GM19372 (cell line): ENCODE measurements at regions not wholly inside any gene's neighbourhood (a gene's known extent, or its start where the extent isn't known, plus 50 kb on each side); places are given as distances from the start of the nearest gene placed in this dataset.

Source experiments
- ATAC-seq: cut with Tn5 transposase; IDR thresholded peaks from one replicate; pipeline ENCODE4 v1.9.1; 2021; ENCODE audit warnings: mild to moderate bottlenecking, low read depth, moderate library complexity; ENCODE audit not compliant: unreplicated experiment

DNA sequence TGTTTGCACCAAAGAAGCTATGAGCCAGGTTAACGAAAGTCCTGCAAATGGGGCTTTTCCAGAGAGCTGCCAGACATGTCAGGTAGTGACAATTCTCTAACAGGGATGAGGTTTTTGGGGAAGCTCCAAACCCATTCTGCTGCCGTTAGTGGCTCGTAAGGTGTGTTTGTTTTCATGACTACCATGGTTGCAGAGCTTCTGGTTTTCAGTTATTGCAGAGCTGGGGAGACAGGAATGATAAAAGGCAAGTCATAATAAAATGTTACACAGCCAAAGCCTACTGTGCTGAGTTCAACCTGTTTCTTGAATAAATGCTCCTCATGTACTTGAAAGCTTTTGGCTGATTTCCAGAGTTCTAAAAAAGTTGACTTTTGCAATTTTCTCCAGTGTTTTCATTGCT is 209.2 kb upstream of the STK17B start:
- ATAC-seq: no peak

GRCh38 chr2:196381464-196381863 is 210.1 kb upstream of the STK17B start:
- ATAC-seq: no peak

- ATAC-seq: no peak
Measured at GRCh38 chr2:196383799-196384198, 212.4 kb upstream of the STK17B start.

DNA sequence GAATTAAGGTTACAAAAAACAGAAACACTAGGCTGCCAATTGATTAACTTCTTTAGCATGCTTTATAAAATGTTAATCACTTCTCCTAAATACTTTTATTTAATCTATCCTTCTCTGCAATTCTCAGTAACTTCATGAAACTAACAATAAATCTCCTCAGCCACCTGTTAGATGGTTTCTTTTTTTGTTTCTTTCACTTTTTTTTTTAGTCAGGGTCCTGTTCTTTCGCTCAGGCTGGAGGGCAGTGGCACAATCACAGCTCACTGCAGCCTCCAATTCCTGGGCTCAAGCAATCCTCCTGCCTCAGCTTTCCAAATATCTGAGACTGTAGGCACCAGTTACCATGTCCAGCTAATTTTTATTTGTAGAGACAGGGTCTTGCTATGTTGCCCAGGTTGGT is 213.4 kb upstream of the STK17B start:
- peak; percentile 48 for ATAC-seq

- ATAC-seq: no peak
Measured at GRCh38 chr2:196389670-196390069, 218.3 kb upstream of the STK17B start.

- ATAC-seq: no peak
Measured at GRCh38 chr2:196390243-196391148, 219.1 kb upstream of the STK17B start.

- ATAC-seq: no peak
Measured at GRCh38 chr2:196391149-196391479, 219.7 kb upstream of the STK17B start.

DNA sequence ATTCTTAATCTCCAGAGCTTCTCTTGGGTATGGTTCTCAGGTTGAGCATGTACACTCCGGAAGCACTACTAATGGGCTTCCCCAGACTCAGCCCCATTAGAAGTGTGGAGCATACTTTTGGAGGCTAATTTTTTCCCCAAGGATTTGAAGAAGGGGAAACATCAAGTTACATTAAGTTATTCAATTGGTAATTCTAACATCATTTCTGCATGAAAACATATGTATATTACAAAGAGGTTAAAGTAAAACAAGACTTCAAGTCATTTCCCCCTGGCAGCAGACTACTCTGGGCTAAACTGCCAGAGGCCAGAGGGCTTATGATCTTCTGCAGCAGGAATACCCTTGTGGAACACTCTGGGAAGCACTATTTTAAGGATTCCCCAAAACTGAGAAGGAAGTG is 227.7 kb upstream of the STK17B start:
- ATAC-seq: no peak

DNA sequence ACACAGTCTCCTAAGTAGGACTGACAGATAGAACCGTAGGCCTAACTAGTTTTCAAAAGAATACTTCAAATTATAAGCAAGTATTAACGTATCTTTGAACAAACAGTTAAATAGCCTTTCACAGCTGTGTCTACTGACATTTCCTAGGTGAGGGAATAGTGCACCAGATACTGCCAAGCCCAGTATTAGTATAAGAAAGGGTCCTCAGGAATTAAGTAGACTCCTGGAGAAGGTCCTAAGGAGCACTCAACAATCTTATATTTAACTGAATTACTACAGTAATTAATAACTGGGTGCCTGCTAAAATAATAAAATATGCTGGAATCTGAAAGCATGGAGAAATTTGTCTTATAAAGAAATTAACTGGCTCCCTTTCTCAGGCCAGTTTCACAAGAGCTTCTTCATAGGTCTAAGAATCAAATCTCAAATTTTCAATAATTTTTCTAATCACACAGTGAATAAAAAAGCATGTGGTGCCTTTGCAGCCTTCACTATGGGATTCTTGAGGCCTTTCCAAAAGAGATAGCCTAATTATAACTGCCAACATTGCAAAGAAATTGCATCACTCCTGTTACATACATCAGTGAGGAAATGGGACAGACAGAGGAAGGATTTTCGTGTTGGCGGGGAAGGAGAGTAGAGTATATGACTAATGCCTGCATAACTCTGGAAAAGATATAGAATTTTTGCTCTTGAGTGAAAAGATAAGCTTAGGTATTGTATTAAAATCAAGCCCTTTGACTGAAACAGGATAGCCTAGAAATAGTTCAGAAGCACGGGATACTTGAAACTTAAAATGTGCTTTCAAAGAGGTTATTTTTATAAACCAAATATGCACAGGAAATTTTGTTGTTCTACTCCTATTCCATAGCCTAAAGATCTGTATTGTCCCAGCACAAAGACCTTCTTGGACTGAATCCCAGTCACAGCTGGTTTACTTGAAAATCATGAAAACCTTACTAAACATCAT is 228.6 kb upstream of the STK17B start:
- ATAC-seq: no peak

DNA sequence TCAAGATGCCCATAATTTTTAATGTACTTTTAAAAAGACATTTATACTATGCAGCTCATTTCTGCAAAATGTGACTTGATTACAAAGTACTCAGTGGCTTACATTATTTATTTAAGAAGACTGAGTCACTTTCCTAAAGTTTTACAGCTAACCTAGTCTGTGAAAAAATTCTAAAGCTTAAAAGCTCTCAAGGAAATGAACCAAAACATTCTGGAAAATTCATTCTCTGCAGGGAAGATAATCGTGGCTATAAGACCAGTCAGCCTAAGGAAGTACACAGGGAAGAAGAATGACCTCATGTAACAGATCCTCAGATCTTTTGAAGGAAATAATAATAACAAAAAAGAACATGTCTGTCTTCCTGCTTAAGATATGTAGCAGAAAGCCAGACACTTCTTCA is 232.1 kb upstream of the STK17B start:
- no peak for ATAC-seq

DNA sequence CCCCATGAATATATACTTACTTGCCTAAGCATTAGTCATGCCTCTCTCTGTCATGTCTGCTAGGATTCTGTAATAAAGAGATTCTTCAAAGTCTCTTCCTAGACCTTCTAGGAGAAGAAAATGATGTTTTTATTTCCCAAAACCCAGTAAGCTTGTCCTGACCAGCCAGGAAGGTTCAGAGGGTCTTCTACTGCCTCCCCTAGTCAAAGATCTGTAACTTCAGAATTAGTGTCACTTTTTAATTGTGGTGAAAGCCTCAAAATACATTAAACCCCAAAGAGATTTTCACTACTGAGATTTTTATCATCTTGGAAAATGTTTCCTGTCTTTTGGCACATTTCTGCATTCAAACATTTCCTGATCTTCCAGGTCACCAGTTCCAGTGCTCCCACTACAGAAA is 232.9 kb upstream of the STK17B start:
- no peak for ATAC-seq

- ATAC-seq: no peak
Measured at GRCh38 chr2:196407675-196408264, 231.7 kb upstream of the CCDC150 start.

DNA sequence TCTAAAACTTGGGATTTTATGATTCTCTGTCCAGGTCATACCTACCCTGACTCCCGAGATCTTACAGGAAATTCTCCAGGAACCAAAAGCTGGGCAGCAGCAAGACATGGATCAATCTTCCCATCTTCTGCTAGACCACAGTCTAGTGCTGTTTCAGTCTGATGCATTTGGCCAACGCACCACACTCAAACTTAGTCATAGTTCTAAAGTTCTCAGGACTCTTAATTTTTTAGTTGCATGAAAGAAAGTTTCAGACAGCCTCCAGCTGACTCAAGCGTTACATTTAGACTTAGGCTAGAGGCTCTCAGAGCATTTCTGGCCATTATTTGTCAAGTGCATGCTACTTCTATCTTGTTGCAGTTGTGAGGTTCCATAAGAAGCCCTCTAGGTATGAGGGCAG is 230.1 kb upstream of the CCDC150 start:
- peak; percentile 28 for ATAC-seq

DNA sequence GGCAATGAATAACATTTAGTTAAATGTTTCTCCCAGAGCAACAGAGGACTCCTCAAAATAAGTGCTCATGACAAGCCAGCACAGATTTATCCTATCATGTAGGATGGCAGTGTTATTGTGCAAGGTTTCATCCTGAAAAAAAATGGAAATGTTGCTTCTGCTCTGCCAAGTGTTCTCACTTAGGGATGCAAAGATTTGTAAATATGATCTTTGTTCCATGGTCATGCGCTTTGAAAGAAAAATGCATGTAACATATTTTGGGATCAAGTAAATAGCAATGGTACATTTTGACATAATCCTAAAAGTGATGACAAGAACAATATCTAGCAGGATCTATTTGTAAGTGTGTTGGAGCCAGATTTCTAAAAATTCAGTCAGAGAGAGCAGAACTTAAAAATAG is 229.5 kb upstream of the CCDC150 start:
- no peak for ATAC-seq

DNA sequence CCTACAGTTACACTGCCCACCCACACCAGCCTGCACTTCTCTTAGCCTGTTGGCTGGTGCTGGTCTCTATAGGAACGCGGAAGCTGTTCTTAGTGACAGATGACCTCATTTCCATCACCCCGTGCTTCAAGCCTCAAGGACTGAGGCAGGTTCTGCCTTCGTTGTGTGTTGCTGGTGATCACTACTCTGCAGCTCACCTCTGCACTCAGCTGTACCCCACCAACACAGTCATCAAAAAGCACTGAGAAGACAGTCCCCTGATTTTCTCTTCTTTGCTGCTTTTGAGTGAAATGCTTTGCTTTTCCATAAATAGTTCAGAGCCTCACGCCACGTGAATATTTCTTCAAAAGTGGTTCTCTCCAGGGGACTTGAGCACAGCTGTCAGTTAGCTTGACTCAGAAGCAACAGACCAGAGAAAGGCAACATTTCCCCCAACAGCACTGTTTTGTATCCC is 225.7 kb upstream of the CCDC150 start:
- peak; percentile 71 for ATAC-seq

- peak; percentile 57 for ATAC-seq
Measured at GRCh38 chr2:196415384-196415783, 224.1 kb upstream of the CCDC150 start.

- no peak for ATAC-seq
Measured at GRCh38 chr2:196420143-196420542, 219.4 kb upstream of the CCDC150 start.

- no peak for ATAC-seq
Measured at GRCh38 chr2:196421880-196422279, 217.6 kb upstream of the CCDC150 start.

DNA sequence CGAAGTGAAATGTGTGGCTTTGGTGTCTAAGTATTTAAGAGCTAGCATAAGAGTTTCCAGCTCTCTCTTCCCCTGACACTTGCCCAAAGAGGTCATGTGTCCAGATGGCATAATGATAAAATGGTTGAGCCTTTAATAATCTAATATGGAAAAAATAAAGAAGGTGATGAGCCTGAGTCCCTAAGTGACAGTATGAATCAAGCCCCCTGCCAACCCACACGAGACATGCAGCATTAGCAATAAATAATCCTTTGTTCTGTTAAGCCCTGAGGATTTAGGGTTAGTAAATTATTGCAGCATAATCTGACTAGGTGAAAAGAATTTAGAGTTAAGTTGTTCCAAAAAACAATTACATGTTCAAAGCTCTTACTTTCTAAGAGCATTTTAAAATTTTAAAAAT is 217.2 kb upstream of the CCDC150 start:
- ATAC-seq: no peak

GRCh38 chr2:196426122-196426521 is 213.4 kb upstream of the CCDC150 start:
- ATAC-seq: no peak
